ENCODE measurements at regions not wholly inside any gene's neighbourhood (a gene's known extent, or its start where the extent isn't known, plus 50 kb on each side); places are given as distances from the start of the nearest gene placed in this dataset.

DNA sequence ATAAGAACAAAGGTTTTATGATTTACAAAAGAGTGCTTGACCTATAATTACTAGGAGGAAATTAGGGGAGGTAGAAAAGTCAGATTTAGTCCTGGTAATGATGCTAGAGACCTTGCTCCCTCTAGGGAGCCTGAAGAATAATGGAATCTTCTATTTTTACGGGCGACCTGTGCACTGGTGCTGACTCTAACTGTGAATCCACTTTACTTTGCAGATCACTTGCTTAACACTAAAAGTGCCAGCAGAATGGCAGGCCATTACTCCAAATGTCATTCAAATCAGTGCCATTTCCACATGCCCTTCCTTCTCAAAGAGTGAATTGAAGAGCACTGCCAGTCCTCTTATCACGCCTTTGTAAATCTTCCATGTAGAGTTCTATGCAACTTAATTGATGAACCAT, 359.4 kb upstream of the ARRDC3 start:
- TF ChIP-seq, protein P1, sequence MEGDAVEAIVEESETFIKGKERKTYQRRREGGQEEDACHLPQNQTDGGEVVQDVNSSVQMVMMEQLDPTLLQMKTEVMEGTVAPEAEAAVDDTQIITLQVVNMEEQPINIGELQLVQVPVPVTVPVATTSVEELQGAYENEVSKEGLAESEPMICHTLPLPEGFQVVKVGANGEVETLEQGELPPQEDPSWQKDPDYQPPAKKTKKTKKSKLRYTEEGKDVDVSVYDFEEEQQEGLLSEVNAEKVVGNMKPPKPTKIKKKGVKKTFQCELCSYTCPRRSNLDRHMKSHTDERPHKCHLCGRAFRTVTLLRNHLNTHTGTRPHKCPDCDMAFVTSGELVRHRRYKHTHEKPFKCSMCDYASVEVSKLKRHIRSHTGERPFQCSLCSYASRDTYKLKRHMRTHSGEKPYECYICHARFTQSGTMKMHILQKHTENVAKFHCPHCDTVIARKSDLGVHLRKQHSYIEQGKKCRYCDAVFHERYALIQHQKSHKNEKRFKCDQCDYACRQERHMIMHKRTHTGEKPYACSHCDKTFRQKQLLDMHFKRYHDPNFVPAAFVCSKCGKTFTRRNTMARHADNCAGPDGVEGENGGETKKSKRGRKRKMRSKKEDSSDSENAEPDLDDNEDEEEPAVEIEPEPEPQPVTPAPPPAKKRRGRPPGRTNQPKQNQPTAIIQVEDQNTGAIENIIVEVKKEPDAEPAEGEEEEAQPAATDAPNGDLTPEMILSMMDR (IDR thresholded peaks at IDR 0.05; ENCODE audit: low read depth, low read length): no peak
- no peak overlapping the region for H3K4me3 ChIP-seq (ENCODE audit: low read depth, low read length)

DNA sequence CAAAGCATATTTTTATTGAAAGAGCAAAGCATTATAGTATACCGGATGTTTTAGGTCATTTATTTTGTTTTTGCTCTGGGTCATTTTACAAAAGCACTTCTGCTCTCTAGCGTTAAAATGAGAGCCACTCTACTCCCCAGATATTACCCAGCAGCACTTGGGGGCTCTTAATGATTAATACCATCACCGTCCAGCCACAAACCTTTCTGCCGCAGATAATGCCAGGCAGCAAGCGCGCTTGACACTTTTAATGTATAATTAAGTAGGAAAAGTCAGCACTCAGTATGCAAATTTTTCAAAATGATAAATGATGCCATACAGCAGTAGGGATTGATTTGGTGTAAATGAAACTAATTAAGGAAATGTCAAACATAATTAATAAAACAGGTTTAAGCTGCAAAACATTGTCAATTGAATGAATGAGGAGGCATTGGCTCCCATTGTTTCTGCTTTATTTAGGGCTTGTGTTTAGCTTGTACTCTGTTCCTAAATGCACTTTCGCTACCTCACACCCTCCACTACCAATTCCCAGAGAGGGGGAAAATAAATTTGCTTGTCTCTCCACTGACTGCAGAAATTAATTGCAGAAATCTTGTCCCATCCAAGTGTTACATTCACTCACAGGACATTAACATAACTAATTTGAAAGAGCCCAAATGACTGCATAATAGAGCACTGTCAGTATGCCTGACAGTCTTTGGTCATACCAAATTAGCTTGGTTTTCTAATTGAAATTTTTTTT, 358.8 kb upstream of the ARRDC3 start:
- TF ChIP-seq, protein P1 (IDR thresholded peaks at IDR 0.05; ENCODE audit: low read depth, low read length): no peak
- no peak overlapping the region for H3K4me3 ChIP-seq (ENCODE audit: low read depth, low read length)

DNA sequence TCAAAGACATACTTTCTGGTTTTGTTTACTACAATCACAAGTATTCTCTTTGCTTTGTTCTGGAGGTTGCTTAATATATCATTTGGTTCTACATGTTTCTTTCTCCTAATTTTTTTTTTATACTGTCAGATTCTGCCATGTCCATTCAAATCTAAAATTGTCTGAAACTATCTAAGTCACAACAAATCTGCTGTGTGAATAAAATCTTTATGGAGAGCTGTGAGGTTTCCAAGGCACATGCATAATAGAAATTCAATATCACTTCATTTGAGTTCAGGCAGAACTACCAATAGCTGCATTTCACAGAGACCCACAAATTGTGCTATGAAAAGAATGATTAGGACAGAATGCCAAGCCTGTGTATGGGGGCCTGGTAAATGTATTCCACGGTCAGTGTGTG, 346.9 kb upstream of the ARRDC3 start:
- TF ChIP-seq, protein P1 (IDR thresholded peaks at IDR 0.05; ENCODE audit: low read depth, low read length): no peak
- no peak overlapping the region for H3K4me3 ChIP-seq (ENCODE audit: low read depth, low read length)

DNA sequence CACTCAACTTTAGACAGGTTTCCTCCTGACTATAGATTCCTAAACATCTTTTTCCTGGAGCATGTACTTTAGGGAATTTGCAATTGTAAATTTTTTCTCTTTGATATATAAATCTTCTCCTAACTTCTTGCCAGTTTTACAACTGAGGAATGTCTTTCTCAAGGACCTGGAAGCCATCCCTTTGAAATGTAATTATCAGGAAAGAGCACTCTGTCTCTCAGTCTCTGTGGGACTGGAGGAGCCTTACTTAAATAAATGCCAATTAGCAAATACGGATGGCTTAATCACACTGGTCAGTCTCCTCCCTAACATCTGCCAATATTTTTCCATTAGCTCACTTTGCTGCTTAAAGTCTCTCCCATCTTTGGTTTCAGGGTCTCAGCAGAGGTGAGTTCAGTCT, 344.3 kb upstream of the ARRDC3 start:
- TF ChIP-seq, protein P1 (IDR thresholded peaks at IDR 0.05; ENCODE audit: low read depth, low read length): no peak
- no peak overlapping the region for H3K4me3 ChIP-seq (ENCODE audit: low read depth, low read length)

DNA sequence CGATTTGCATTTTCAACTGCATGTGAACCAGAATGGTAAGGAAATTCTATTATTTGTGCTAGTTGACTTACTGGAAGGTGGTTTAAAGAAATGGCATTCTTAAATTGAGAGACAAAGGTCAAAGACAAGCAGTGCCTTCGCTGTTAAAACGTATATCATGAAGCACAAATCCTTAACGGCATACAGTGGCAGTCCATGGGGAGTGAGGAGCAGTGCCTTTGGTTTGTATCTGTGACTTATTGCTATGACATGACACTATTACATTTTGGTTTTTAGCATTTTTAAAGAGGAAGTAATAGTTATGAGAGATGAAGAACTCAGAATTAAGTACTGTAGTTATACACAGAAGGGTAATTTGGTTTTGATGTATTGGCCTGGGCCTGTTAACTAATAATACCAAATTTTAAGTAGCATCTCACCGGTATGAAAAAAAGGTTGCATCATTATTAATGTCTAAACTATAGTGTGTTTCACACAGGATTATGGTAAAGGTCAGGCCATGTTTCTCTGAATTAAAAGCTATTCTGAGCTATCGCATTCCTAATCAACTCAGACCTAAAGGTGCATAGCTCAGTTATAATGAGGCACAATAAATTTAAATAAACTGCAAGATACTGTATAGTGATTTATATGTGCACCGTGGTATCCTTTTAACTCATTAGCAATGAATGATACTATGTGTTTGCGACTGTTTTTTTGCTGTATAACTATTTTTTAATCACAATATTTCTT, 339.8 kb upstream of the ARRDC3 start:
- H3K4me3 ChIP-seq (ENCODE audit: low read depth, low read length): no peak overlapping the region
- TF ChIP-seq, protein P1 (IDR thresholded peaks at IDR 0.05; ENCODE audit: low read depth, low read length): no peak

DNA sequence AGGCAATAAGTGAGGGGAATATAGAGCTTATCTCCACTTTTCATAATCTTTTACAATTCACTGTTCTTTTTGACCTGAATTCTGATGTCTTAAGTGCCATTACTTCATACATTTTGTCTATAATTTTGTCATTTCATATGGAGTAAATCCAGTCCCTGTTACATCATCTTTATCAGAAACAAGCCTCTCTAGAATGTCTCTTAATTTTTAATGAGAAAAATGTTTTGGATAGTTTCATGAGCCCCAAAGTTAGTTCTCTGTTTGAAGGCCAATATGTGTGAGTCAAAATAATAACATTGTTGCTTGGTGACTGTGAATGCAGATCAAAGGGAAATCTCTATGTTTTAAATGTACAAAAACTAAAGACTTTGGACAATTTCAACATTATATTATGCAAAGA, 329.6 kb upstream of the ARRDC3 start:
- TF ChIP-seq, protein P1 (IDR thresholded peaks at IDR 0.05; ENCODE audit: low read depth, low read length): no peak
- H3K4me3 ChIP-seq (ENCODE audit: low read depth, low read length): no peak overlapping the region

DNA sequence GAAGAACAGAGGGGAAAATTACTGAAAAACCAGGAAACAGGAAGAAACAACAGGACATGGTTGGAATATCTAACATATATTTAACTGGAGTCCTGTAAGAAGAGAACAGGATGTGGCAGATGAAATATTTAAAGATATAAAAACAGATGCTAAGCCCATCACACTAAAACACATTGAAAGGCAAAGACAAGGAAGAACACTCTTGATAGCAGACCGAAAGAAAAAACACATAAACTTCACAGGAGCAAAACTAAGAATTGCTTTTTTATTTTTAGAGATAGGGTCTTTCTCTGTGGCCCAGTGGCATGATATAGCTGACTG, 324.4 kb upstream of the ARRDC3 start:
- H3K4me3 ChIP-seq (ENCODE audit: low read depth, low read length): no peak overlapping the region
- TF ChIP-seq, protein P1 (IDR thresholded peaks at IDR 0.05; ENCODE audit: low read depth, low read length): no peak

Measured in WI38 (cell line).